ENCODE measurements at regions not wholly inside any gene's neighbourhood (a gene's known extent, or its start where the extent isn't known, plus 50 kb on each side); places are given as distances from the start of the nearest gene placed in this dataset.
A peak's percentile ranks its signal among the peaks of the same experiment; 100 is the strongest.

DNA sequence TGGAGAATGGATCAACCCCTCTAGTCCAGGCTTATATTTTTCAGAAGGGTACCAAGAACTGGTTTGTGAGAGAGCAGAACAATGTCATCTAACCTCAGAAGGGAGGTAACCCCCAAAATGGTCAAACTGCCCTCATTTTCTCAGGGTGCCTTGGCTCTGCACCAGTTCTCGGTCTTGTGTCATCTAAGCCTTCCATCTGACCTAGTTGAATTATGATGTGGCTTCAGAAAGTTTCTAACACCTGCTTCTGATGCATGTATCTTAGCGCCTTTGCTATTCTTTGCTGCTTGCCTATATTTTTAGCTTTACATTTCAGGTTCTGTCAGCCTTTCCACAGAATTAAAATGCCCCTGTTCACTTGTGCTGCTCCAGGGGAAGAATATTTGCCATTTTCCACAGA, 91.7 kb upstream of the E2F8 start:
- H3K27ac ChIP-seq (ENCODE audit: low read depth): no peak overlapping the region
- H3K4me1 ChIP-seq (ENCODE audit: insufficient read depth): no peaks in the 10 kb centered on the region
- DNase-seq (ENCODE audit: extremely low spot score): no peak
- H3K36me3 ChIP-seq (ENCODE audit: insufficient read depth): no peaks in the 10 kb centered on the region
- H3K4me3 ChIP-seq (ENCODE audit: low read depth, low read length): no peak overlapping the region
- 92% methylated on average over 2 of the region's 2 CpGs for WGBS

DNA sequence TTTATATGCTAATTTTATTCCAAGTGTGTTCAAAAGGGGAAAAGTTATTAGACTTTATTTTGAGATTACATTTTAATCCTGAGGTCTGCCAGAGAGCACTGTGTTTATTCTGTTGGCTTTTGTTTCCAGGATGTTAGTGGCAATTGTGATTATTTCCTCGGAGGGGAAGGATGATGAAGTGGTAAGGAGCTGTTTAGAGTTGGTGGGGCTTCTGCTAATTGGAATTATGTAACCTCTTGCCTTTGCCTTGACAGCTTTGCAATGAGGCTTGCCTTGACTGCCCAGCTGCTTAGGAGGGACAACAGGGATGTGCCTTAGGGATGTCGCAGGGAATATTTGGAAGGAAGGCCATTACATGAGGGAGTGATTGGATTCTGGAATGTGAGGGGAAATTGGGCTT, 89.7 kb upstream of the E2F8 start:
- H3K4me1 ChIP-seq (ENCODE audit: insufficient read depth): no peaks in the 10 kb centered on the region
- WGBS: 22% methylated on average over 2 of the region's 2 CpGs

DNA sequence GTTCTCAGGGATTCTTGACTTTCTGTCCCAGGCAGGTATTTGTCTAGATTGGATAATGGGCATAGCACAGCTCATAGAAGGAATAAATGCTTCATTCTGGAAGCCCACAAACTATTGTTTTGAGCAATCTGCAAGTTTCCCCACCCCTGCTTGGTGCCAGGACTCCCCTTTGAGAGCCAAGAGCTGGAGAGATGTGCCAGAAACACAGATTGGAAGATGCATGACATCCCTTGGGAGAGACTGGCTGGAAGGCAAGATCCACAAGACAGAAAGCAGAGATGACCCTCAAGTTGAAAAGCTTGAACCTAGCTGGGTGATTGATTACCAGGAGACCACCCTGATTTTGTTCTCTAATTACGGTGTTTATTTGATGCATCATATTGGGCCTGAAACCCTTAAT, 89.2 kb upstream of the E2F8 start:
- WGBS: 71% methylated on average over 1 of the region's 1 CpG
- DNase-seq (ENCODE audit: extremely low spot score): no peak
- H3K27ac ChIP-seq (ENCODE audit: low read depth): no peak overlapping the region
- no peak overlapping the region for H3K4me3 ChIP-seq (ENCODE audit: low read depth, low read length)
- no peaks in the 10 kb centered on the region for H3K36me3 ChIP-seq (ENCODE audit: insufficient read depth)
- no peaks in the 10 kb centered on the region for H3K4me1 ChIP-seq (ENCODE audit: insufficient read depth)

More for the DNA sequence above, 89.7 kb upstream of the E2F8 start:
- no peak for DNase-seq (ENCODE audit: extremely low spot score)
- Histone ChIP-seq H3K27ac (ENCODE audit: low read depth) (no peak overlapping the region), H3K36me3 (ENCODE audit: insufficient read depth) (no peaks in the 10 kb centered on the region), H3K4me3 (ENCODE audit: low read depth, low read length) (no peak overlapping the region)

DNA sequence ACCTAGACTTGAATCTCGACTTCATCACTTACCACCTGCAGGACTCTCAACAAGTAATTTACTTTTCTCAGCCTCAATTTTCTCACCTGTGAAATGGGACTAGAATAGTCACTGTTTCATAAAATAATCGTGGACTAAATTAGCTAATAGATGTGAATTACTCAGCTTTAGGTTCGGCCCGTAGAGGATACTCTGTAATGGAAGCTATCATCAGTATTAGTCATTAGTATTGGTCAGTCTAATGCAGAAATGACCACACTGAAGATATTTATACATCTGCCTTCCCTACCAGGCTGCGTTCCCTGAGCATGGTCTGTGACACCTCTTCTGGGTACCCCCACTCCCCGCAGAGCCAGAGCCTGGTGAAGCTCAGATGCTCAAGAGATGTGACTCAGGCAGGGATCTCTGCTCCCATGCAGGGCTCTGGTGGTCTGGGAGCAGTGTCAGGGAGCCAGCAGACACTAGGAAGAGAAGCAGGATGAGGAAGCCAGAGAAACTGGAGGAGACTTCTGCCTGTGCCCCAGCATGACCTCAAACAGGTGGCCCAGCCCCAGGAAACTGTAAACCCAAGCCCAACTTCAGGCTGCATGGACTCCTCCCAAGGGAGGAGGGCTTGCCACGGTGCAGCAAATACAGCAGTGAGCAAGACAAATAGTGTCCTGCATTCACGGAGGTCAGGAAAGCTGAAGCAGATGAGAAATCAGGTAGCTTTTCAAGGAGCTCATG, 88.0 kb upstream of the E2F8 start:
- no peak overlapping the region for H3K27ac ChIP-seq (ENCODE audit: low read depth)
- no peak for DNase-seq (ENCODE audit: extremely low spot score)
- H3K4me1 ChIP-seq (ENCODE audit: insufficient read depth): no peaks in the 10 kb centered on the region
- no peak overlapping the region for H3K4me3 ChIP-seq (ENCODE audit: low read depth, low read length)
- 69% methylated on average over 8 of the region's 8 CpGs for WGBS
- no peaks in the 10 kb centered on the region for H3K36me3 ChIP-seq (ENCODE audit: insufficient read depth)

DNA sequence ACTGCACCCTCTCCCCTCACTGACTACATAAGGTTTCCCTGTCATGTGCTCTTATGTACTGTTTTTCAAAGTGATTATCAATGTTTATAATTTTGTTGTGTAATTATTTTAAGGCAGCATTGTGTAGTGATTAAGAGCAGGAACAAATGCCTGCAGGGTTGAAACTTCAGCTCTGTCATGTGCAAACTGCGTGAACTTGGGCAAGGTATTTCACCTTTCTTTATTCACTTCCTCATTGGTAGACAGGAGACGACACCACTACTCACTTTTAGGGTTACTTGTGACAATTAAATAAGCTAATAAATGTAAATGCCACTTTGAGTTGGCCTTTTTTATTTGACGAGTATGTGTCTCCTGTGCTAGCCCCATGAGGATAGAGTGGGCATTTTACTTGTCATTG, 86.5 kb upstream of the E2F8 start:
- H3K36me3 ChIP-seq (ENCODE audit: insufficient read depth): no peaks in the 10 kb centered on the region
- no peak overlapping the region for H3K27ac ChIP-seq (ENCODE audit: low read depth)
- H3K4me1 ChIP-seq (ENCODE audit: insufficient read depth): no peaks in the 10 kb centered on the region
- 72% methylated on average over 3 of the region's 3 CpGs for WGBS
- no peak for DNase-seq (ENCODE audit: extremely low spot score)
- H3K4me3 ChIP-seq (ENCODE audit: low read depth, low read length): no peak overlapping the region

DNA sequence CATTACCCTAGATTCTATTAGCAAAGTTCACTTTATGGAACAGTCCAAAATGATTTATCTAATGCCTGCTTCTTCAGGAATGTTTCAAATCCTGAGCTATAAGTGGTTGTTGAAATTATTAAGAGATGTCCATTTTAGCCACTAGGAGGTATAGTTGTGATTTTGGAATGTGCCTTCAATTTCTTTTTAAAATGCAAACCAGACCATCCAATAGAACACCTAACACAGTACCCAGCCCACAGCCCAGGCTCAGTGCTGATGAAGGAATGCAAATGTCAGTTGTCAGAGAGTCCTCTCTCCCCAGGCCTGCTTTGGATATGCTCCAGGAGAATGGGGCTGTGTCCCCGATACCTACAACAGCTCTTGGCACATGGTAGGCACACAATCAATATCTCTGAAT, 85.8 kb upstream of the E2F8 start:
- H3K4me1 ChIP-seq (ENCODE audit: insufficient read depth): no peaks in the 10 kb centered on the region
- no peaks in the 10 kb centered on the region for H3K36me3 ChIP-seq (ENCODE audit: insufficient read depth)
- H3K4me3 ChIP-seq (ENCODE audit: low read depth, low read length): no peak overlapping the region
- WGBS: 70% methylated on average over 1 of the region's 1 CpG
- no peak for DNase-seq (ENCODE audit: extremely low spot score)
- no peak overlapping the region for H3K27ac ChIP-seq (ENCODE audit: low read depth)

DNA sequence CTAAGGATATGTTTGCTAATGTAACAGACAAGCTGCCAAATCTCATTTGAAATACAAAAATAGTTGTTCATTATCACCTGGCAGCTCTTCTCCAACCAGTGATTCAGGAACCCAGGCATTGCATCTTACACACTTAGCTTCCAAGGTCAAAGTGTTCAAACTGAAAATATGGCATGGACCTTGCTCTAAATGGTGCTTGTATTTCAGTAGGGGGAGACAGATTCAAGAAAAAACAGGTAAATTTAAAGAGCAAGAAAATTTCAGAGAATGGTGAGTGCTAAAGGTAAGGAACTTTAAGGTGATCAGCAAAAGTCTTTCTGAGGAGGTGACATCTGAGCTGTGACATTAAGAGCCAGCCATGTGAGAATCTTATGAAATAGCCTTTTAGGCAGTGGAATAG, 82.8 kb upstream of the E2F8 start:
- no peak for DNase-seq (ENCODE audit: extremely low spot score)
- Histone ChIP-seq H3K27ac (ENCODE audit: low read depth) (no peak overlapping the region), H3K4me3 (ENCODE audit: low read depth, low read length) (no peak overlapping the region), H3K36me3 (ENCODE audit: insufficient read depth) (no peaks in the 10 kb centered on the region), H3K4me1 (ENCODE audit: insufficient read depth) (no peaks in the 10 kb centered on the region)

DNA sequence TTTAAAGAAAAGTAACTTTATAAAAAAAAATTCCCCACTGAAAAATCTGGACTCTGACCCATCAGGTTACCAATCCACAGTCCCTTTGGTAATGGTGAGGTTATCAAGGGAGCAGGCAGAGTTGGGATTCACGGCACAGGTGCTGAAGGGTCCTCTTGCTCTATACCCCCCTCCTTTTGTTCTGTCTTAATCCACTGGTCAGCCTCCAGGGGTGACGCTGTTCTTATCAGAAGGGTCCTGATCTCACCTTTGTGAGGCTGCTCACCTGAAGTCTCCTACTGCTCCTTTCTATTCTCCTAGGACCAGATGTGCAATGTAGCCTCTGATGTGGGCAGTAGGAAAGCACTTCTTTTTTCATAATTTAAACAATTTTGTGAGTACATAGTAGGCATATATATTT, 80.6 kb upstream of the E2F8 start:
- DNase-seq (ENCODE audit: extremely low spot score): no peak
- Histone ChIP-seq H3K4me1 (ENCODE audit: insufficient read depth) (no peaks in the 10 kb centered on the region), H3K27ac (ENCODE audit: low read depth) (no peak overlapping the region), H3K36me3 (ENCODE audit: insufficient read depth) (no peaks in the 10 kb centered on the region), H3K4me3 (ENCODE audit: low read depth, low read length) (no peak overlapping the region)
- 71% methylated on average over 2 of the region's 2 CpGs for WGBS

DNA sequence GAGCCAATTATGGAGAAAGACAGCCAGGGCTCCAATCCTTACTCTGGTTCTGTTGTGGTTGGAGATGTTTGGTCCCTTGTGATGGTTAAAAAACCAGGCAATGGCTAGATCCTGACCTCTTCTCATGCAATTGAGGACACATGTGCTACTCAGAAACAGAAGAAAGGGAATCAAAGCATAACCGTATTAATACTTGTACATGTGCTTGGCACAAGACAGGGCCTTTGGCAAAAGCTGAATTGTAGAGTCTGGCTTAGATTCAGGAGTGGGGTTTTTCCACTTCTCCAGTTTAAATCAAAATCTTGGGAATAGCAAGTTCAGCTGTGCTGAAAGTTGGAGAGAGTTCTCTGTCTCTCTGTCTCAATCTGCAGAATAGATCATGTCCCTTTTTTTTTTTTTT, 80.1 kb upstream of the E2F8 start:
- Histone ChIP-seq H3K36me3 (ENCODE audit: insufficient read depth) (no peaks in the 10 kb centered on the region), H3K4me1 (ENCODE audit: insufficient read depth) (no peaks in the 10 kb centered on the region), H3K4me3 (ENCODE audit: low read depth, low read length) (no peak overlapping the region), H3K27ac (ENCODE audit: low read depth) (no peak overlapping the region)
- DNase-seq (ENCODE audit: extremely low spot score): no peak
- WGBS: 16% methylated on average over 1 of the region's 1 CpG

DNA sequence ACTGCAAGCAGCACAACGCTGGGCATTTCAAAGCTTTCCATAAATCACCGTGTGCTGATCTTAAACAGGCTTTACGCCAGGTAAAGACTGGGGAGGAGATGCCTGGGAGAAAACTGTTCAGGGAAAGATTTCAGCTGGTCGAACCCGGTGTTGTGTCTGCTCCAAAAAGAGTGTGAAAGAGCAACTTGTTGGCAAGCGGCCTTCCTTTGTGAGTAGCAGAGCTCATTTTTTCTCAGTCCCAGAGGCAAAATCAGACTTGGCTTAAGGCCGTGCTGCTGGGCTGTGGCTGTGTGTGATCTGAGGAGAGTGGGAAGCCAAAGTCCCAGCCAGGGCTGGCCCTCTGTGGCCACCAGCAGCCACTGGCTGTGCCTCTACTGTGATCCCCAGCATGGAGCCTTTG, 75.7 kb upstream of the E2F8 start:
- H3K27ac ChIP-seq (ENCODE audit: low read depth): no peak overlapping the region
- no peak overlapping the region for H3K4me3 ChIP-seq (ENCODE audit: low read depth, low read length)
- peak; percentile 25 for DNase-seq (ENCODE audit: extremely low spot score)
- H3K4me1 ChIP-seq (ENCODE audit: insufficient read depth): no peaks in the 10 kb centered on the region
- H3K36me3 ChIP-seq (ENCODE audit: insufficient read depth): no peaks in the 10 kb centered on the region
- 24% methylated on average over 7 of the region's 7 CpGs for WGBS

DNA sequence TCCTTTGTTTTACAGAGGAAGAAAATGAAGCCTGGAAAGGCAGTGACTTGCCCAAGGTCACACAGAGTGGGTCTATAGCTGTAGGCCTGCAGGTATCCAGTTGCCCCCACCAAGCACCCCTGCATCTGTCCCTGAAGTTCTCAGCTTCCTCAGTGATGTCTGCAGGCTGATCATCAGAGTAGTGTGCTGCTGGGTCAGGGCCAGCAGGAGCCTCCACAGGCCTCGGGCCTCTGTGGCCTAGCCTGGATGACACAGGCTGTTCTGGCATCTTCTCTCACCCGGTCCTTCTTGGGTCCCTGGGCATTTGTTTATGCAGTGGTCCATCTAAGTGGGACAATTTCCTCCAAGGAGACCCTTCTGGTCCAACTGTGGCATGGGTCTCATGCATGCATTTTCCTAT, 74.8 kb upstream of the E2F8 start:
- no peaks in the 10 kb centered on the region for H3K4me1 ChIP-seq (ENCODE audit: insufficient read depth)
- WGBS: 77% methylated on average over 2 of the region's 2 CpGs
- no peak overlapping the region for H3K4me3 ChIP-seq (ENCODE audit: low read depth, low read length)
- no peak overlapping the region for H3K27ac ChIP-seq (ENCODE audit: low read depth)
- DNase-seq (ENCODE audit: extremely low spot score): no peak
- H3K36me3 ChIP-seq (ENCODE audit: insufficient read depth): no peaks in the 10 kb centered on the region

DNA sequence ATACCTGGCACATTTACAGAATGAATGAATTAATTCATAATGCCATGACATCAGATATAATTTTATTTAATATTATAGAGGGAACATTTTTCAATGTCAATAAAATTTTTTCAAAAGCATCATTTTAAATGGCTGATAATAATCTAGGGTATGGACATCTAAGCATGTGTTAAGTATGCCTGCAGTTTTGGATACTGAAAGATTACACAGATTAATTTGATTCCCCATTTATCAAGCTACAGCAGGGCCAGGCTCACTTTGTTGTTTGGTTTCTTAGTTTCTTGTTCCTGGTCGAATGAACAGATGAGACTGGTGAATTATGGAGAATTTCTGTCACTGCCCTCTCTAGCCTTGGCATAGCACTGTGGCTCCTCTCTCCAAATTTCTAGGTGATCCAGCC, 72.4 kb upstream of the E2F8 start:
- Histone ChIP-seq H3K36me3 (ENCODE audit: insufficient read depth) (no peaks in the 10 kb centered on the region), H3K4me3 (ENCODE audit: low read depth, low read length) (no peak overlapping the region), H3K27ac (ENCODE audit: low read depth) (no peak overlapping the region), H3K4me1 (ENCODE audit: insufficient read depth) (no peaks in the 10 kb centered on the region)
- no peak for DNase-seq (ENCODE audit: extremely low spot score)
- WGBS: 58% methylated on average over 1 of the region's 1 CpG

DNA sequence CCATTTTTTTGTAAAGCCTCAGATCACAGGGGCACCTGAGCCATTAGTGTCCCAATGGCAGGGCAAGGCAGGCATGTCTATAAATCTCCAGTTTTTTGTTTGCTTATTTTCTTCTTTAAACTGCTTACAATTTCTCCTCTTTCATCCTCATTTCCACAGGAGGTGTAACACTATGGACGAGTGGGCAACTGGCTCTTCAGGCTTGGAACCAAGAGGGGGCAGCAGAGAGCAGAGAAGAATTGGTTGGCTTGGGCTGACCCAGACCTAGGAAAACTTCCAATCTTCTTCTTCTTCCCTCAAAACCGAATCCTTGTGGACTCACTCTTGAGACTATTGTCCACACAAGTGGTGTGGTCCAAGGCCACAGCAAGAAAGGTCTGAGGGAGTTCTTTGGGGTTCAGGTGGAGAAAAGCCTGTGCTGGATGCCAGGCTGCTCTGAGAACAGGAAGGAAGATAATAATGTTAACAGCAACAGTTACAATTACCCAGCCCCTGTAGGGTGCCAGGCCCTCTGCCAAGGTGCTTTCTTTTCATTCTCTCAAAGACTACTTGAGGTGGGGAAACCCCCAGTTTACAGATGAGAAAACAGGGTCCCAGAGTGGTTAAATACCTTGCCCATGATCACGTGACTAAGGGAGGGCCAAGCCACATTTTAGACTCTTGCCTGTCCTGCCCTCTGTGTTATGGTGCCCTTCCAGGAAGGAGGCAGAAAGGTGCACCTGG, 70.7 kb upstream of the E2F8 start:
- peak; percentile 13 for DNase-seq (ENCODE audit: extremely low spot score)
- 32% methylated on average over 3 of the region's 3 CpGs for WGBS
- H3K4me3 ChIP-seq (ENCODE audit: low read depth, low read length): no peak overlapping the region
- H3K4me1 ChIP-seq (ENCODE audit: insufficient read depth): no peaks in the 10 kb centered on the region
- H3K36me3 ChIP-seq (ENCODE audit: insufficient read depth): no peaks in the 10 kb centered on the region
- H3K27ac ChIP-seq (ENCODE audit: low read depth): no peak overlapping the region

DNA sequence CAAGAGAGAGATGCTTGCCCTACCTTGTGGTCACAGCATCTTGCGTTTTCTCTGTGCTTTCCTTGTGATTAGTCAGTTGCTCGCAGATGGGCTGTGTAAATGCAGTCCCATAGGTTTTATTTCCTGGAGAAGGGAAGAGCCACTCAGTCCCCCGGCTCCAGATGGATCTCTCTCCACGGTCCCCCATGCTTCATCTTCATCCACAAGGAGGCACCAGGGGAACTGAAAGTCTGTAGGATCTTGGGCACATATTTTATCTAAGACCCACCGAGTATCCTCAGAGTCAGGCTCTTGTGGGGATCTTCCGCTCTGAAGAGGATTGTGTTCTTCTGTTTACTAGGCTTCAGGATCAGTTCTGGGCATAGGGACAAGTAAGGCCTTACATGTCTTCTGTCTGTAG, 66.8 kb upstream of the E2F8 start:
- Histone ChIP-seq H3K4me1 (ENCODE audit: insufficient read depth) (no peaks in the 10 kb centered on the region), H3K36me3 (ENCODE audit: insufficient read depth) (no peaks in the 10 kb centered on the region), H3K4me3 (ENCODE audit: low read depth, low read length) (no peak overlapping the region), H3K27ac (ENCODE audit: low read depth) (no peak overlapping the region)
- DNase-seq (ENCODE audit: extremely low spot score): no peak
- WGBS: 61% methylated on average over 6 of the region's 6 CpGs

All from urinary bladder (tissue), 3 donors.